Stimulated activated CD8-positive, alpha-beta memory T cell treated with anti-CD3 and anti-CD28 coated beads, Interleukin-2, amount 100 ng/mL, for 48 hours (primary cell): ENCODE measurements at regions not wholly inside any gene's neighbourhood (a gene's known extent, or its start where the extent isn't known, plus 50 kb on each side); places are given as distances from the start of the nearest gene placed in this dataset.

Experiments used
- DNase-seq, 2 donors: peaks; one replicate each; pipeline ENCODE4 v3.0.0-alpha.2; 2020; ENCODE audit warnings: low read depth in 2 of 2

DNA sequence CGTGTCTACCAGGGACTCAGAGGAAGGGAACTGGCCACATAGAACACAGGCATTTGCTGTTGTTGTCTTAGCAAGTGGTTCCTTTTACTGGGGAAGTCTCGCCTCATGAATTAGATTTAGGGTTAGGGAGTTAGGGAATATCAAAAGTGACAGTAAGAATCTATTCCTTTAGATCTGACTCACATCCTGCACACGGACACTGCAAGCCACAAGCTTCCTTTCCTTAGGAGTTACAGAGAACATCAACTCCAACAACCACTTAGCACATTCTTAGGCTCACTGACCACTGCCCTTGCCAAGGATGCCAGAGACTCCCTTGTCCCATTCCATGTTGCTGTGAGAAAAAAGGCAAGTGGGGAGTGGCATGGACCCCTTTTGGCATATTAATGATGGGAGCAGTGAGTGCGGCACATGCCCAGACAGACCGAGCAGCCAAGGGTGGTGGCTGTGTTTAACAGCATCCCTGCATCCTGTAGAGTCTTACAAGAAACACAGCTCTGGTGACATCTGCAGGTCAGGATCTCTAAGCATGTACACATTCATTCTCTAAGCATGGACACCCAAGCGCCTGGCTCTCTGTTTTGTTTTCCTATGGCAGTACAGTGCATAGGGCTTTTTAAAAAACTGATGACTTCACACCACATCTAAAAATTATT lies 745.6 kb upstream of the RAB6C start:
- no peak for DNase-seq

GRCh38 chr2:129236601-129237000 lies 742.9 kb upstream of the RAB6C start:
- DNase-seq: no peak

DNA sequence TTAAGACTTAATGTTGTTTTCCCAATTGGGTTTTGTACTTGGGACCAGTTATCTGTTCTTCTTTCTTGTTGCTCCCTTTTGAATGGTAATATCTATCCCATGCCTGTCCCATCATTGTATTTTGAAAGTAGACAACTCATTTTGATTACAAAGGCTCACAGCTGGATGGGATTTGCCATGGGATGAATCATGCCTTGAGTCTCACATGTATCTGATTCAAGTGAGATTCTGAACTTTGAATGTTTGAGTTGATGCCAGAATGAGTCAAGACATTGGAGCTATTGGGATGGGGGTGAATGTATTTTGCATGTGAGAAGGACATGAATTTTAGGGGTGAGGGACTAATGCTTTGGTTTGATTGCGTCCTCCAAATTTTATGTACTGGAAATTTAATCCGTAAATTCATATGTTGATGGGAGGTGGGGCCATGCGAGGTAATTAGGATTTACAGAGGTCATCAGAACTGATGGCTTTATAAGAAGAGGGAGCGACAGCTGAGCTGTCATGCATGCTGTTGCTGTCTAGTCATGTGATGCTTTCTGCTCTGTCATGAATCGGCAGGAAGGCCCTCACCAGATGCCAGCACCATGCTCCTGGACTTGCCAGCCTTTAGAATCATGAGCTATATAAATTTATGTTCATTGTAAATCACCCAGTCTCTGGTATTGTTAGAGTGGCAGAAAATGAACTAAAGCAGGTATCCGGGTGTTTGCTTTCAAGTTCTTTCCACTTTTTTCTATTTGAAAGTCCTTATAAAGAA lies 741.3 kb upstream of the RAB6C start:
- DNase-seq: no peak

- DNase-seq: no peak
Observed at GRCh38 chr2:129239141-129239540, 740.3 kb upstream of the RAB6C start.

GRCh38 chr2:129240061-129240460 lies 739.4 kb upstream of the RAB6C start:
- DNase-seq: no peak

- DNase-seq: no peak
Observed at GRCh38 chr2:129242269-129242668, 737.2 kb upstream of the RAB6C start.

GRCh38 chr2:129247751-129248150 lies 731.7 kb upstream of the RAB6C start:
- DNase-seq: no peak

DNA sequence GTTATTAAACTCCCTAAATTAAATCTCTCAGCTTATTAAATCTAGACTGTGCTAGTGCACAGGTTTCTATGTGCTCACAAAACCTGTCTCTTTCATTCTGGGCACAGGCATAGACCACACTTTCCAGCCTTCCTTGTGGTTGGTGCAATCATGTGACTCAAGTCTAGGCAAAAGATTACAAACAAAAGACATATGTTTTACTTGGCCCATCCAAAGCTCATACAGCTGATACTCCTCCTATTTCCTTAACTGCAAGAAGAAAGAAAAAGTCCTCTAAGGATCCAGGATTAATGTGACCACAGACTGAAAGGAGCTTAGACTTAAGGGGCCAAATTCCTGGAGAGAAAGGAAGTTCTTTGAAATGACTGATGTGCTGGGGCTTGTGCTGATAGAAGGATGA lies 731.3 kb upstream of the RAB6C start:
- no peak for DNase-seq

DNA sequence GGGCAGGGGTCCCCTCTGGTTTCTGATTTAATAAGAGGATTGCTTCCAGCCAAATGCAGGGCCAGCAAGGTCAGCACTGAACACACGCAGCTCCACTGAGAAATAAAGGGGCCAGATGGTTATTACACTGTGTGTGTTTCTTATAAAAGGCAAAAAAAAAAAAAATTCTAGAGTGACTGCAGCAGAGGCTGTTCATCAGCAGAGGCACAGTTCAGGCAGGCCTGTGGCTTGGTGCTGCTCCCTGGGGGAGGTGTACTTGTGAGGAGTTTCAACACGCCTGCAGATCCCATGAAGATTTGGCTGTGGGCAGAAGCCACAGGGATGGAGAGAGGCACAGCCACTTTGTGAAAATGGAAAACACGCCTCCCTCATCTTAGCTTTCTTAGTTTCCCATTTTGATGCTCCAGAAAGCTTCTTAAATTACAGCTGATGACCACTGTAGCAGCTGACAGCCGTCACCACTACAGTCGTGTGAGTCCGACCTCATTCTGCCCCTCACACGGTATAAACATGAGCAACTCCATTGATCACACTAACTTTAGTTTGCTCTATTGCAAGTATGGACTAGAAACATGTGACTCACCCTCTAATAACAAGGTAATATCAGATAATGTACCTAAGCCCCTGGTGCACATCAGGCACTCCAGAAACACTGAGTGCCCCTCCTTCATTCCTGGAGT lies 726.5 kb upstream of the RAB6C start:
- DNase-seq: no peak

DNA sequence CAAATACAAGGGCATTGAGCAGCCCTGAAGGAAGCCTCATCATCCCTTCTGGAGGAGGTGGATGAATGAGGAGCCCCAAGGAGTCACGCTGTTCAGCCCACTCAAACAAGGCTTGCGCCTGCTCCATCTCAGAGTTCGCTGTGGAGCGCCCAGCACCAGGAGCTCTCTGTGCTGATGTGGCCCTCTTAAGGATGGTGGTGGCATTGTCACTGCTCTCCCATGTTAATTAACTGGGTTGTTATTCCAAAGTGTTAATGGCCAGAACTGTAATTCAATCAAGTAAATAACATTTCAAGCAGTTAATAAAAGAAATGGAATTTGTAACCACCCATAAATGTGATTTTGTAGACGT lies 726.0 kb upstream of the RAB6C start:
- no peak for DNase-seq

GRCh38 chr2:129254718-129255117 lies 724.7 kb upstream of the RAB6C start:
- DNase-seq: no peak

GRCh38 chr2:129255610-129256313 lies 723.7 kb upstream of the RAB6C start:
- DNase-seq: no peak

- no peak for DNase-seq
Observed at GRCh38 chr2:129256642-129257041, 722.8 kb upstream of the RAB6C start.

DNA sequence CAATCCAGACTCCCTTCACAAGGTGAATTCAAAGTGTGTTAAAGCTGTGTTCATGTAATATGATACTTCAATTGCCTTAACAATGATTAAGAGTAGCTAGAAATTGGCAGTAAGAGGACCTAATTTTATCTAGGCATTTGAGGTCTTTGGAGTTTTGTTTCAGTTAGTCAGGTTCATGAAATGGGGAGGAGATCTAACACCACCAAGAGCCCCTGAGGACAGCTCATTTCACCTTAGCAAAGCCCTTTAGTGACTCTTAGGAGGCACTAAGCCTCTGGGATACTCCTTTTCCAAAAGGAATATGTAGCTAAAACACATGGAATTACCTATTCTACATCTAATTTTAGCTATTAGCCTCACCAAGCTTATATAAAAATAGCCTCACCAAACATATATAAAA lies 716.5 kb upstream of the RAB6C start:
- DNase-seq: no peak

DNA sequence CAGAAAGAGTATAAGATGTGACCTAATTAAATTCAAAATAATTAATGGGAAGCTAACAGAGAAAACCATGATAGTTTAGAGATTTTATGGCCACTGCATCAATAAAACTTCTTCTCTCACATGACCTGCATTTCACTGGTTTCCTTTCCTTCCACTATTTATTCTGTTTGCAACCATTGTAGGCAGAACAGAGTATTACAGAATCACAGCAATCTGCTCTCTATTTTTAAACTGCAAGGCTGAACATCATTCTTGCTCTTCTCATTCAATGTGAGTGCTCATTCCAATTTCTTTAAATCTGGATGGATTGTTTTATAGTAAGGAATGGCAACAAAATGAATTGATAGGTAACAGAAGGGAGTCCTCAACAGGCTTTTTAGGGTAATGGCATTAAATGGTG lies 715.5 kb upstream of the RAB6C start:
- DNase-seq: no peak

DNA sequence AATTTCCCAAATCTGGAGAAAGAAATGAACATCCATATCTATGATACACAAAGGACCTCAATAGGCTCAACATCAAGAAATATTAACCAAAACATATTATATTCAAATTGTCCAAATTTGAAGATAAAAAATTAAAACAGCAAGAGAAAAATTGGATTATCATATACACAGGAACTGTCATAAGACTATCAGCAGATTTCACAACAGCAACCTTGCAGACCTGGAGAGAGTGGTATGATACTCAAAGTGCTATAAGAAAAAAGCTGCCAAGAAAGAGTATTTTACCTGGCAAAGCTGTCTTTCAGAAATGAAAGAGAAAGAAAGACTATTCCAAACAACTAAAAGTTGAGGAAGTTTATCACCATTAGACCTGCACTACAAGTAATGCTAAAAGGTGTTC lies 711.9 kb upstream of the RAB6C start:
- DNase-seq: no peak

DNA sequence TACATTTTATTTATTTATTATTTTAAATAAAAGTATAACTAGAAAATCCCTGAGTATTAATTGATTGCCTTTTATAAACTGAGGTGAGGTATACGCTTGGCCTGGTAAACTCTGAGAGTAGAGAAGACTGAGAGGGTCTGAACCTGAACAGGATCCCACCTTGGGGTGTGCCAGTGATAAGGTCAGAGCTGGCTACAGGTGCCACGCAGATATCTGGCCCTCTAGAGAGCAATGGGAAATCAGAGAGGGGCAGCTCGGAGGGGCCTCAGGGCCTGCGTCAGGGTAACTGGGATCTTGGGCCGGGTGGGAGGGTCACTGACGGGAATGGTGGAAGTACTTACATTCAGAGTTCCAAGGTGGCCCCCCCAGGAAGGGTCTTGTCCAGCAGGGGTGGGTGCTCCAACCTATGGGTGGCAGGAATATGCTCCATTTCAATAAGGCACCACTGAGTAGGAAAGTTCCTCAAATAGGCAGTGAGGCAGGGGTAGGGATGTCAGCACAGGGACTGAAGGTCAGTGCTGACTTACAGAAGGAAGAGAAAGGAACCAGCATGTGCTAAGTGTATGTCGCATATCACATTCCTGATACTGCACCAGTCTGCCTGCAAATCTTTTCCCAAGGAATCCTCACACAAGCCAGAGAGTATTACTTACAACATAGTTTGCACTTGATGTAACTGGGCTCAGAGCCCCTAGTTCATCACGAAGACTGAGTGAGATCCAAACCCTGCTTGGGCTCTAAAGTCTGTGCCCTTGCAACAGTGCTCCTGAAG lies 706.0 kb upstream of the RAB6C start:
- no peak for DNase-seq

DNA sequence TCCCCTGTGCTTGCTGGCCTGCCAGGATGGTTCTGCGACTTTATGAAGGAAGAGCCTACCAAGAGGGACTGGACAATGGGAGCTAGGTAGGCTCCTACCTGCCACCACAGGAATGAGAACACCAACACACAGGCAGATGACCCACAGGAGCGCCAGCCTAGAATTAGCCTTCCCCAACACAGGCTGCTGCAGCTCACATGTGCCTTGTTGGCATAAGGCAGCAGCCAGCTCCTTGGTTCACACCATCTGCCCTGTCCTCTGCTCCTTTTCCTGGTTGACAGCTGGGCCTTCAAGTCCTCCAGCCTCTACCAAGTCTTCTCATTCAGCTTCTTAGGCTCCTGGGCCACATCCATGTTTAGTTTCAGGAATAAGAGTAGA lies 705.4 kb upstream of the RAB6C start:
- DNase-seq: no peak

GRCh38 chr2:129274918-129275317 lies 704.5 kb upstream of the RAB6C start:
- DNase-seq: no peak

GRCh38 chr2:129275706-129276105 lies 703.8 kb upstream of the RAB6C start:
- DNase-seq: no peak

DNA sequence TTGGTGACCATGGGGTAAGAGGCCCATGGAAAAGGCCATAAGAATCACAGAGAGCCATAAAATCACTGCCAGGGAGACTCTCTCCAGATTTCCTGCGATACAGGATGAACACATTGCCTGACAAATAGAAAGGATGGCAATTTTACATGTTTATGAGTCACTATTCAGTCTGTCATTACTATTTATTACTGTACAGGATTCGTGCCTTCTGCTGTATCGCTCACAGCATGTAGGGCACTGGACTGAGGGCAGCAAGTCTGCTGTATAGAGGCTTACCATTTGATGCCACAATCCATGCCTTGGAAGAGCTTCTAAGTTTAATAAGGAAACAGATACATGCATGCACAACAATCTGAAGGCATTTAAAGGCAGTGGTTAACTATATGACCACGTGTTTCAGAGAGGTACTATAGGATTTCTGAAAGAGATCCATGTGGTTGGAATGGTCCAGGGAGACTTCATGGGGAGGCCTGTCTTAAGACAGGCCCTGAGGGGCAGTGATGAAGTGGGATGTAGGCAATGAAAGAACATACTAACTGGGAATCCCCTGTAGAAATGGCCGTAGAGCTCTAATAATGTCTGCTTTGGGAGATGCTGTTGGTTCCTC lies 702.4 kb upstream of the RAB6C start:
- DNase-seq: no peak
